H1 (cell line): ENCODE measurements at regions not wholly inside any gene's neighbourhood (a gene's known extent, or its start where the extent isn't known, plus 50 kb on each side); places are given as distances from the start of the nearest gene placed in this dataset.

ENCODE experiments used
- CEBPB ChIP-seq: IDR thresholded peaks from 2 replicates; pipeline ENCODE4 v1.6.1; 2012; ENCODE audit warnings: low read depth, low read length
- CHD1 ChIP-seq: IDR thresholded peaks from 2 replicates; pipeline ENCODE4 v1.6.1; 2012; ENCODE audit warnings: low read depth, low read length, improper control_type of control experiment
- CHD2 ChIP-seq: IDR thresholded peaks from 2 replicates; pipeline ENCODE4 v1.6.1; 2012; ENCODE audit warnings: low read length, improper control_type of control experiment
- CTCF ChIP-seq, 3 experiments: IDR thresholded peaks; 1 replicate in 2 of 3; 2 replicates in 1 of 3; pipeline versions ENCODE4 v1.5.1 to v1.6.1; 2011; ENCODE audit warnings: low read length in 3 of 3, mild to moderate bottlenecking in 3 of 3, inconsistent platforms in 2 of 3, low read depth in 1 of 3, moderate library complexity in 1 of 3; ENCODE audit not compliant: insufficient read depth in 1 of 3; ENCODE audit errors: control extremely low read depth in 1 of 3
- EGR1 ChIP-seq: IDR thresholded peaks from 2 replicates; pipeline ENCODE4 v1.6.1; 2011; ENCODE audit warnings: low read depth, low read length, borderline replicate concordance
- FOSL1 ChIP-seq: IDR thresholded peaks from 2 replicates; pipeline ENCODE4 v1.6.1; 2011; ENCODE audit warnings: mild to moderate bottlenecking, low read depth, low read length, moderate library complexity; ENCODE audit not compliant: insufficient read depth
- HDAC6 ChIP-seq: IDR thresholded peaks from one replicate; pipeline ENCODE4 v1.7.1; 2012; ENCODE audit warnings: low read depth, mild to moderate bottlenecking, inconsistent platforms, low read length, moderate library complexity
- MAX ChIP-seq: IDR thresholded peaks from 2 replicates; pipeline ENCODE4 v1.6.1; 2012; ENCODE audit warnings: inconsistent platforms
- POLR2AphosphoS5 ChIP-seq: IDR thresholded peaks from 2 replicates; pipeline ENCODE4 v1.6.1; 2011; ENCODE audit warnings: low read depth, low read length
- RAD21 ChIP-seq, 2 experiments: IDR thresholded peaks in 1 of 2; conservative IDR thresholded peaks in 1 of 2; 2 replicates each; pipeline ENCODE4 v1.6.1; 2011; ENCODE audit warnings: low read depth in 2 of 2, low read length in 2 of 2, improper control_type of control experiment in 1 of 2, inconsistent platforms in 1 of 2, mild to moderate bottlenecking in 1 of 2, moderate library complexity in 1 of 2
- TEAD4 ChIP-seq: IDR thresholded peaks from 2 replicates; pipeline ENCODE4 v1.6.1; 2012; ENCODE audit warnings: low read depth, low read length, inconsistent platforms, mixed read lengths
- YY1 ChIP-seq: IDR thresholded peaks from 2 replicates; pipeline ENCODE4 v1.6.1; 2011; ENCODE audit warnings: low read depth, mild to moderate bottlenecking, low read length

GRCh38 chr11:114816791-114817190, 138.5 kb downstream of the NXPE2 start:
- TF ChIP-seq HDAC6 (no peak), RAD21 (IDR thresholded peaks at IDR 0.05 in 1 of 2, conservative IDR thresholded peaks at IDR 0.05 in 1 of 2; ENCODE audit: low read depth in 2 of 2, low read length in 2 of 2) (no peak), CEBPB (no peak), YY1 (no peak), MAX (no peak), POLR2AphosphoS5 (no peak), TEAD4 (no peak), CHD2 (no peak), EGR1 (no peak), FOSL1 (no peak), CTCF (IDR thresholded peaks at IDR 0.05; ENCODE audit: control extremely low read depth in 1 of 3, insufficient read depth in 1 of 3, low read depth in 1 of 3, low read length in 3 of 3) (no peak), CHD1 (no peak)
